Upper lobe of left lung (tissue), 4 donors: ENCODE measurements at regions not wholly inside any gene's neighbourhood (a gene's known extent, or its start where the extent isn't known, plus 50 kb on each side); places are given as distances from the start of the nearest gene placed in this dataset.

Source experiments
- EP300 ChIP-seq, 4 donors: sonication (generic); formaldehyde crosslinking; IDR thresholded peaks; one replicate each; pipeline ENCODE4 v1.5.1; 2017; ENCODE audit warnings: antibody characterized with exemption in 4 of 4, control low read depth in 2 of 4
- POLR2A ChIP-seq, 4 donors: fragments of 450-650 bp; IDR thresholded peaks; one replicate each; pipeline ENCODE4 v1.5.1; 2016 to 2017; ENCODE audit warnings: antibody characterized with exemption in 4 of 4, mild to moderate bottlenecking in 2 of 4
- TF ChIP-seq, protein P1 (sequence below), 6 experiments: fragments of 450-650 bp in 4 of 6; fragments of 200-600 bp in 2 of 6; sonication (generic) in 2 of 6; IDR thresholded peaks; one replicate each; pipeline ENCODE4 v1.5.1; 2016 to 2019; ENCODE audit warnings: antibody characterized with exemption in 6 of 6

DNA sequence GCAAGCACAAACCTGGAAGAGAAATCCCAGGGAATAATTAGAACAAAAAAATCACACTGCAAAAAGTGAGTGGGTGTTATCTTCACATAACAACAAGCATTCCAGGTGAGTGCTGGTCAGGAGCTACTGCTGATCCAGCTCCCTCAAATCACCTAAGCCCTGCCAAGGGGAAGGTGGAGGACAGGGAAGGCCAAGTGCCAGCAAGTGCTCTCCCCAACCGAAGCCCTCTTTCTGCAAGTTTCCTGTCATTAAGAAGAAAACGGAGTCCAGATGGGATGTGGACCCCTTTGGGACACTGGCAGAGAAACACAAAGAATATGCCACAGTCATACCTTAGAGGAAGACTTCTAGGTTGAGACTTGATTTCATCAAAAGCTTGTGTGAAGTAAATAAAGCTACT lies 933.0 kb upstream of the ZNF722 start:
- TF ChIP-seq, protein P1, sequence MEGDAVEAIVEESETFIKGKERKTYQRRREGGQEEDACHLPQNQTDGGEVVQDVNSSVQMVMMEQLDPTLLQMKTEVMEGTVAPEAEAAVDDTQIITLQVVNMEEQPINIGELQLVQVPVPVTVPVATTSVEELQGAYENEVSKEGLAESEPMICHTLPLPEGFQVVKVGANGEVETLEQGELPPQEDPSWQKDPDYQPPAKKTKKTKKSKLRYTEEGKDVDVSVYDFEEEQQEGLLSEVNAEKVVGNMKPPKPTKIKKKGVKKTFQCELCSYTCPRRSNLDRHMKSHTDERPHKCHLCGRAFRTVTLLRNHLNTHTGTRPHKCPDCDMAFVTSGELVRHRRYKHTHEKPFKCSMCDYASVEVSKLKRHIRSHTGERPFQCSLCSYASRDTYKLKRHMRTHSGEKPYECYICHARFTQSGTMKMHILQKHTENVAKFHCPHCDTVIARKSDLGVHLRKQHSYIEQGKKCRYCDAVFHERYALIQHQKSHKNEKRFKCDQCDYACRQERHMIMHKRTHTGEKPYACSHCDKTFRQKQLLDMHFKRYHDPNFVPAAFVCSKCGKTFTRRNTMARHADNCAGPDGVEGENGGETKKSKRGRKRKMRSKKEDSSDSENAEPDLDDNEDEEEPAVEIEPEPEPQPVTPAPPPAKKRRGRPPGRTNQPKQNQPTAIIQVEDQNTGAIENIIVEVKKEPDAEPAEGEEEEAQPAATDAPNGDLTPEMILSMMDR (IDR thresholded peaks at IDR 0.05), result no peak
- TF ChIP-seq POLR2A (IDR thresholded peaks at IDR 0.05) (no peak), EP300 (IDR thresholded peaks at IDR 0.05) (no peak)
